ENCODE measurements at regions not wholly inside any gene's neighbourhood (a gene's known extent, or its start where the extent isn't known, plus 50 kb on each side); places are given as distances from the start of the nearest gene placed in this dataset.

- TF ChIP-seq CTCF (IDR thresholded peaks at IDR 0.05) = no peak
- TF ChIP-seq EP300 (IDR thresholded peaks at IDR 0.05) = no peak
Measured at GRCh38 chr22:49118065-49118464, 709.6 kb downstream of the BRD1 start.
